ENCODE measurements at regions not wholly inside any gene's neighbourhood (a gene's known extent, or its start where the extent isn't known, plus 50 kb on each side); places are given as distances from the start of the nearest gene placed in this dataset.

DNA sequence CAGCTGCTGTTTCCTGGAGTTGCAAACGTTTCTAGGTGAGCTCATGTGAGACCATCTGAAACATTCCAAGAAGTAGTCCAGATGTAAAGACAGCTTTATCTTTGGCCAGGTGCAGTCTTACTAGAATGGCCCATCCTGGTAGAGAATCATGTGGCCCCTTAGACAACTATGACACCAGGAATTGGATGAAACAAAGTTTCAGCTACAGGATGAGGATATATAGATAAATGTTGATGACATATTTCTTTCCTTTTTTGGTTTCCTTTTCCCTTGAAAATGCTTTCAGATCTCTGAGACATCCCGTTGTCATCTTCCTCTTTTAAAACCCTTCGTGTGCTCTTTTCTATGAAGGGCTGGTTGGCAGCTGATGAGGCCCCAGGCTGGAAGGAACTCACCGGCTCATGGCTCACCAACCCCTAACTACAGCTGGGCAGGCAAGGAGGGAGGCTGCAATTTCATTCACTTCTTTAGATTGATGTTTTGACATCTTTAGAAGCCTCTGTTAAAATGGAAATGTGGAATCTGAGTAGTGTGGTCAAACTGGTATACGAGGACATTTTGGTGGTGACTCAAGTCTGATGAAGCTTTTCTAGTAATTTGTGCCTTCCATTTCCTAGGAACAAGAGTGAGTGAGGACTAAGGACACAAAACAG lies 167.9 kb upstream of the TNFAIP3 start:
- Mint-ChIP-seq H3K4me3 (peak overlapping the region; percentile 67), H3K9me3 (no peaks in the 10 kb centered on the region), H3K4me1 (ENCODE audit: low read depth) (peaks cover 45% of the 10 kb centered on the region), H3K27me3 (ENCODE audit: low read depth) (no peaks in the 10 kb centered on the region), H3K27ac (peak overlapping the region; percentile 98), H3K36me3 (ENCODE audit: low read depth) (peaks cover 9% of the 10 kb centered on the region)

DNA sequence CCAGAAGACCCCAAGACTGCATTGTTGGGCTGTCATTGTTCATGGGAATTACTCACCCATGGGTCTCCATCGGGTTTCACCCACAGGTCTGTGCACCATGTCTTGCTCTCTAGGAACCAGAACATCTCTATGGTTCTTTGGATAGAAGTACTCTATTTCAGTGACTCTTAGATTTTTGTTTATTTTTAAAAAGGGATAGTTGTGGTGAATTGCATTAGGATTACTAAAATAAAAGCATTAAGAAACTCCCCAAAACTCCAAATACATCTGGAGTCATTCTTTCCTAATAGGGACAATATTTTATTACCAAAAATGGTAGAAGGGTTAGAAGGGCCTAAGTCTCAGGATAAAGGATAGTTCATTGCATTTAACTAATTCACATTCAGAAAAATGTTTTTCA lies 166.9 kb upstream of the TNFAIP3 start:
- H3K36me3 Mint-ChIP-seq (ENCODE audit: low read depth), result peaks cover 9% of the 10 kb centered on the region
- no peak overlapping the region for H3K27ac Mint-ChIP-seq
- peaks cover 49% of the 10 kb centered on the region for H3K4me1 Mint-ChIP-seq (ENCODE audit: low read depth)
- no peaks in the 10 kb centered on the region for H3K27me3 Mint-ChIP-seq (ENCODE audit: low read depth)
- H3K9me3 Mint-ChIP-seq, result no peaks in the 10 kb centered on the region
- no peak overlapping the region for H3K4me3 Mint-ChIP-seq

DNA sequence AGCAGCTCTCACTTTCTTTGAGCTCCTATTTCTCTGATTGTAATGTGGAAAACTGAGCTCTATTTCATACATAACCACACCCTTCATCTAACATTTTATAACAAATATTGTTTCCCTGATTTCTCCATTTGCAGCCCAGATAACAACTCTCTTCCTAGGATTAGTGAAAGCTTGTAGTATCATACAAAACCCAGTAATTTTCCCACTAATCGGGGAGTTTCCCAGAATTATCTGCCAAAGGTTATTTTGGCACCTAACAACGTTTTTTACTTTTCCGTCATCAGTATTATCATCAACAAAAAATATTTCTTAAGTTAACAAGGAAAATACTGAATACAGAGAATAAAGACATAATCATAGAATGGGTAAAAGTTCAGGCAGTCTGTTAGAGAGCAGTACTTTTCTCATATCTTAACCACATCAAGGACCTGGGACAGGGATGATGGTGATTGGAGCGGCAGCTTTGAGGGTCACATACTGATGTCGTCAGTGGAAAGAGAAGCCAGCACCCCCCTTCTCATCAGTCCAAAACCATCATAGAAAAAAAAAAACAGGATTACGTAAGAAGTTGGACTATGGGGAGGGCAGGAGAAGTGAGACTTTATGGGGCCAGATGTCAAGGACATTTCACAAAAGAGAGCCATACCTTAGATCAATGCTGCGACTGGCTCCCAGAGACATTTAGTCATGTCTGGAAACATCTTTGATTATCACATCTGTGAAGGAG lies 166.1 kb upstream of the TNFAIP3 start:
- Mint-ChIP-seq H3K4me3 (no peak overlapping the region), H3K9me3 (no peaks in the 10 kb centered on the region), H3K27ac (no peak overlapping the region), H3K36me3 (ENCODE audit: low read depth) (peaks cover 7% of the 10 kb centered on the region), H3K4me1 (ENCODE audit: low read depth) (peaks cover 50% of the 10 kb centered on the region), H3K27me3 (ENCODE audit: low read depth) (no peaks in the 10 kb centered on the region)

DNA sequence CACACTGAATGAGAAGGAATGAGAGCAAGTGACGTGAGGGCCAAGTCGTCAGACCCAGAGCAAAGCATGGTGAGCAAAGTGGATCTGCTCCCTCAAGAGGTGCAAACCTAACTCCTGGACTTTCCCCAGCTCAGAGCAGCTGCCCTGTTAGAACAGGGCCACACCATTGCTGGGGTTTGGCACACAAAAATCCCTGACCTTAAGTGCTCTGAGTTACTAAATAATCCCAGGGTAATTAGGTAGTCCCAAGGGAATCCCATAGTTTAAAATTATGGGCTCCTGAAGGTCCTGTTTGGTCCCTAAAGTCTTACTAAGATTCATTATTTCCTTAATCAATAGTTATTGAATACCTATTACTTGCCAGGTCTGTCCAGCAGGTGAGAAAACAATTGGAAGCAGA lies 165.1 kb upstream of the TNFAIP3 start:
- Mint-ChIP-seq H3K27me3 (ENCODE audit: low read depth) (no peaks in the 10 kb centered on the region), H3K4me3 (no peak overlapping the region), H3K36me3 (ENCODE audit: low read depth) (peaks cover 4% of the 10 kb centered on the region), H3K27ac (no peak overlapping the region), H3K4me1 (ENCODE audit: low read depth) (peaks cover 58% of the 10 kb centered on the region), H3K9me3 (no peaks in the 10 kb centered on the region)

DNA sequence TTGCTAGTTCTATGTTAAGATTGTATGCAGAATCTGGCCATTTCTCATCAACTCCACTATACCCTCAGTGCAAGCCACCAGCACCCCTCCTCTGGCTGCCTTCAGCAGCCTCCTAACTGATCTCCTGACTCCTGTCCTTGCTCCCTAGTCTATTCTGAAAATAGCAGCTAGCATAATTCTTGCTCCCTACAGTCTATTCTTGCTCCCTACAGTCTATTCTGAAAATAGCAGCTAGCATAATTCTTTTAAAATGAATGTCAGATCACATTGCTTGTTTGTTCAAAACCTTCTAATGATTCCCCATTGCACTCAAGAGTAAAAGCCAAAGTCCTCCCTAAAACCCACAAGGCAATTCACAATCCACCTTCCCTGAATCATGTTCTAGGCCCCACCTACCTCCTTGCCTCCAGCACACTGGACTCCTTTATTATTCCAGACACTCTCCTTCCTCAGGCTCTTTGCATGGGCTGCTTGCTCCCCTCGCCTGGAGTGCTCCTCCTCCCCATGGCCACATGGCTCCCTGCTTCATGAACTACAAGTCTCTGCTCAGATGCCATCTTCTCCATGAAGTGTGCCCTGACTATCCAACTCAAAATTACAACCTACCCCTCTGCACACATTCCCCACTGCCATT lies 164.2 kb upstream of the TNFAIP3 start:
- H3K9me3 Mint-ChIP-seq, result no peaks in the 10 kb centered on the region
- no peak overlapping the region for H3K27ac Mint-ChIP-seq
- peaks cover 4% of the 10 kb centered on the region for H3K36me3 Mint-ChIP-seq (ENCODE audit: low read depth)
- no peaks in the 10 kb centered on the region for H3K27me3 Mint-ChIP-seq (ENCODE audit: low read depth)
- H3K4me3 Mint-ChIP-seq, result no peak overlapping the region
- peaks cover 57% of the 10 kb centered on the region for H3K4me1 Mint-ChIP-seq (ENCODE audit: low read depth)

DNA sequence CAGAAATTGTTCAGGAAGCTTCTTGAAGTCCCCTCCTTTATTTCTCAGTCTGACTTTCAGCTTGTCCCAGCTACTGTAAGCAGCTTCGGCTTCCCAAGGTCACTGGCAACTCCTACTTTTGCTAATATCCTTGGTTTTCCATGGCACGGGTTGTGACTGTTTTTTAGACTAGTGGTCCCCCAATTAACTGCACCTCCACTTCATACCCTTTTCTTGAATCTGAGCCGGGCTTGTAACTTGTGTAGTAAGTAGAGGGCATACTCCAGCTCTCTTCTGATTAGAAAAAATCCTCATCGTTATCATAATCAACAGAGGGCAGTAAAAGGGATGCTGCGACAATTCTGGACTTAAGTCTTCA lies 162.3 kb upstream of the TNFAIP3 start:
- Mint-ChIP-seq H3K36me3 (ENCODE audit: low read depth) (peaks cover 7% of the 10 kb centered on the region), H3K27ac (no peak overlapping the region), H3K9me3 (no peaks in the 10 kb centered on the region), H3K4me1 (ENCODE audit: low read depth) (peaks cover 57% of the 10 kb centered on the region), H3K27me3 (ENCODE audit: low read depth) (no peaks in the 10 kb centered on the region), H3K4me3 (no peak overlapping the region)

DNA sequence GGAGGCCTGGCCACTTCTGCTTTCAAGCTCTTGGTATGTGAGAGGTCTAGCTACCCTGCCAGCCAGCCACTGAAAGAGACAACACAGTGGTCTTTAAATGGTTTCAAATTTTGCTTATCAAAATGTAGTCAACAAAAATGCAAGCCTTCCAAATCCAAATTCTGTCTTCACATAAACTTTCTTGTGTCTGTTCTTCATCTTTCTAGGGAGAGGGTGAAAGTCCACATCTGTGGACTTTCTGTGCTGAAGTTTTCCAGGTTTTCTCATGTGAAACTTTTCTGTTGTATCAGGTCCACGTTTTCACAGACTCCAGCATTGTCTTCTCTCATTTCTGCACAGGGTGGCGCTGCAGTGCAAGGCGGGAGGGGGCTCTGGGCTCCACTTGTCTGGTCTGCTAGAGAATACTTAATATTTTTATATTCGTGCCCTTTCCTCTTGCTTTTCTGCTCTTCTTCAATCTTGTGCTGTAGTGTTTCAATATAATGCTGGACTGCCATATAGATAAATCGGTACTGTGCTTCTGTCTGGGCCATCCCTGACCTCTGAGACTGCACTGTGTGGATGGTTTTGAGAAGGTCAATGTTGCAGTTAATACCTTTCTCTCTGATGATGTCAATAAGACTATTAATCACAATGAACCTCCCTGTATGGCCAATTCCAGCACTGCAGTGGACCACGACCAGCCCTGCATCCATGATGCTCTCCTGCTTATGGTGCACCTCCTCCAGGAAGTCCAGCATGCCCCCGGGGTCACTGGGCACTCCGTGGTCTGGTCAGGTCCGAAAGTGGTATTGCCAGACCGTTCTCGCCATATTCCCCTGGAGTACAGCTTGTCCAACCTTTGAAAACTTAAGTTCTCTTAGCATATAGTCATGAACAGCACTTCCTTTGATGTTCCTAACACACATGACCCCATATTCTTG lies 161.6 kb upstream of the TNFAIP3 start:
- H3K9me3 Mint-ChIP-seq, result peaks cover 3% of the 10 kb centered on the region
- H3K4me3 Mint-ChIP-seq, result peak overlapping the region; percentile 2
- H3K36me3 Mint-ChIP-seq (ENCODE audit: low read depth), result peaks cover 9% of the 10 kb centered on the region
- peak overlapping the region; percentile 98 for H3K27ac Mint-ChIP-seq
- no peaks in the 10 kb centered on the region for H3K27me3 Mint-ChIP-seq (ENCODE audit: low read depth)
- peaks cover 59% of the 10 kb centered on the region for H3K4me1 Mint-ChIP-seq (ENCODE audit: low read depth)

DNA sequence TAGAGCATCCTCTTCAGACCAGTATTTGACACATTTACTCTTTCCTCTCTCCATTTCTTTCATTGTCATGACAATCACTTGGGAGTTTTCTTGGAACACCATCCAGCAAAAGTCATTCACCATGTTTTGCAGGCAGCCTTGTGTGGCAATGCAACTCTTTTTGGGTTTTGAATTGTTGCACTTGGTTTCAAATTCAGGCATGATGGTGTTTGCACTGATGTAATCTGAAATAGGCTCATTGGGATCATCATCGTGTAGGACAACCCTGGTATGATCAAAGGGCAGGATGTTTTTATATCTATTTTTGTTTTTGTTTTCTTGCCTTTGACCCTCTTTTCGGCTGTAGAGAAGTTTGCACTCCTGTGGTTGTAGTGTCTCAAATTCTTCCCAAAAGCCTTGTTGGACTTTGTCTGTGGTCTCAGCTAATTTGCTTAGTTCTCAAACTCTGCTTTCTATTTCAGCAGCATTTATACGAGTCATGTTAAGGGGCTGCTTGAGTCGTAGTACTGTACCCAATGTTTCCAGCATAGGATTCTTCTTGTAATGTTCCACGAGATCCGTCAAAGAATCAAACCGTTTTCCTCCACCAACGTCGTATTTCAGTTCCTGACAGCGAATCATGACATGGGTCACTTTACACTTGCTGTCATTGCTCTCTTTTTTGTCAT lies 160.8 kb upstream of the TNFAIP3 start:
- Mint-ChIP-seq H3K27me3 (ENCODE audit: low read depth) (no peaks in the 10 kb centered on the region), H3K4me1 (ENCODE audit: low read depth) (peaks cover 61% of the 10 kb centered on the region), H3K27ac (peak overlapping the region; percentile 98), H3K4me3 (peak overlapping the region; percentile 2), H3K36me3 (ENCODE audit: low read depth) (peaks cover 10% of the 10 kb centered on the region), H3K9me3 (peaks cover 4% of the 10 kb centered on the region)

DNA sequence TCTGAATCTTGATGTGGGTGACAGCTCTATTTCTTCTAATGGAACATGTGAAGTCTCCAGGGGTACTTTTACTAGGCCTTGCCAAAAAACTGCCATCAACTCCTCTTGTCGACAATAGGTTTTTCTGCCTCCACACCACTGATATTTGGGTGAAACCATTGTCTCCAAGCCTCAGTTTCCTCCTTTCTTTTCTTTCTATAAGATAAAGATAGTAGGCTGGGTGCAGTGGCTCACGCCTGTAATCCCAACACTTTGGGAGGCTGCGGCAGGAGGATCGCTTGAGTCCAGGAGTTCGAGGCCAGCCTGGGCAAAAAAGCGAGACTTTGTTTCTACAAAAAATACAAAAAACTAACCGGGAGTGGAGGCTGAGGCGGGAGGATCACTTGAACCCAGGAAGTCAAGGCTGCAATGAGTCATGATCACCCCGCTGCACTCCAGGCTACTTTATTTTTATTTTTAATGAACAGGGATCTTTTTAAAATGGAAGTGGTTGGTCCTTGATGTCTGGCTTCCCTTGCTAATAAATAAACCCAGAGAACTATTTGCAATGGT lies 159.9 kb upstream of the TNFAIP3 start:
- Mint-ChIP-seq H3K4me1 (ENCODE audit: low read depth) (peaks cover 63% of the 10 kb centered on the region), H3K27ac (peak overlapping the region; percentile 98), H3K4me3 (peak overlapping the region; percentile 68), H3K36me3 (ENCODE audit: low read depth) (peaks cover 14% of the 10 kb centered on the region), H3K27me3 (ENCODE audit: low read depth) (no peaks in the 10 kb centered on the region), H3K9me3 (peaks cover 10% of the 10 kb centered on the region)

DNA sequence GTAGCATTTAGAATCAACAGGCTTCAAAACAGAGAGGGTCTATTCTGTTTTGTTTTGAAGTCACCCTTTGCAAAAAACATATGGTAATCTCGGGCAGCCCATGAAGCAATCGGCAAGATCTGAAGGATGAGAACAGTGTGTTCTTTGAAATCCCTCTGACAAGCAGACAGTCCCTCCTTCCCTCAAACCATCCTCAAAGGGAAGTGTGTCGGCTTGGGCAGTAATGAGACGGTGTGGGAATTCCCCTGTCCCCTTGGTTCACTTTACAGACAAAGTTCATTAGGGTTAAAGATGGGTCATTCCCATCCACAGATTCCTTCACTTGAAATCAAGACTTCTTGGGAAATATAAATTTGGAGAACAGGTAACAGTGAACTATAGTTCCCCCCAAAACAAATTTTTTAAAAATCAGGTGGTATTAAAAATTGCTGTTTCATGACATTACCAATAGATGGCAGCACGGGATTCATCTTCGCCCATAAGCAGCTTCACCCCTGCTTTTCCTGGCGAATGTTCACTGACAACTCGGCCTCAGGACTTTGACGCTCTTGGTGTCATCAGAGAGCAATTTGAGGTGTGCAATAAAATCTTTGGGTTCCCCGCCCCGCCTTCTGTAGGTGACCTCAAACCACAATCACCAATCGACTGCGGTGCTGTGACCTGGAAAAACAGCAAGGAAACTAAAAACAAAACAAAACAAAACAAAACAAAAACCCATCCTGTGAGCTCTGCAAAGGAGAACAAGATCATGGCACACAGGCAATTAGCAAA lies 159.3 kb upstream of the TNFAIP3 start:
- peak overlapping the region; percentile 68 for H3K4me3 Mint-ChIP-seq

DNA sequence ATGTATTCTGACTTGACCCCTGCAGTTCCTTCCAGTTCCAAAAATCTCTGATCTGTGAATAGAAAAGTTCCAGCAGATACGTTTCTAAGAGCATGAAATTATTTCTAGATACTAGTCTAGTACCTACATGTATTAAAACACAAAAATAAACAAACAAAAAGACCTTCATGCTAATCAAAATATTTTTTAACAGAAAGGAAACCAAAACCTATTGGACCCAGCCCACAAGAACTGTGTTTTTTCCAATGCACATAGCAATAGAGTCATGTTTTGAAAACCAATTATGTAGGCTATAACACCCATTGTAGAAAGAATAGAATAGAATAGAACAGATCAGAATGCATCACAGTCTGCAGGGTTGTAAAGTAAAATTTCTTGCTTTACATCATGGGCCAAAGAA lies 158.6 kb upstream of the TNFAIP3 start:
- Mint-ChIP-seq H3K9me3 (peaks cover 10% of the 10 kb centered on the region), H3K27ac (peak overlapping the region; percentile 98), H3K36me3 (ENCODE audit: low read depth) (peaks cover 14% of the 10 kb centered on the region), H3K4me1 (ENCODE audit: low read depth) (peaks cover 64% of the 10 kb centered on the region), H3K27me3 (ENCODE audit: low read depth) (no peaks in the 10 kb centered on the region), H3K4me3 (peak overlapping the region; percentile 68)

More for the DNA sequence above, 159.3 kb upstream of the TNFAIP3 start:
- H3K4me1 Mint-ChIP-seq (ENCODE audit: low read depth), result peaks cover 67% of the 10 kb centered on the region
- H3K27ac Mint-ChIP-seq, result peak overlapping the region; percentile 98
- peaks cover 10% of the 10 kb centered on the region for H3K9me3 Mint-ChIP-seq
- peaks cover 14% of the 10 kb centered on the region for H3K36me3 Mint-ChIP-seq (ENCODE audit: low read depth)
- H3K27me3 Mint-ChIP-seq (ENCODE audit: low read depth), result no peaks in the 10 kb centered on the region

DNA sequence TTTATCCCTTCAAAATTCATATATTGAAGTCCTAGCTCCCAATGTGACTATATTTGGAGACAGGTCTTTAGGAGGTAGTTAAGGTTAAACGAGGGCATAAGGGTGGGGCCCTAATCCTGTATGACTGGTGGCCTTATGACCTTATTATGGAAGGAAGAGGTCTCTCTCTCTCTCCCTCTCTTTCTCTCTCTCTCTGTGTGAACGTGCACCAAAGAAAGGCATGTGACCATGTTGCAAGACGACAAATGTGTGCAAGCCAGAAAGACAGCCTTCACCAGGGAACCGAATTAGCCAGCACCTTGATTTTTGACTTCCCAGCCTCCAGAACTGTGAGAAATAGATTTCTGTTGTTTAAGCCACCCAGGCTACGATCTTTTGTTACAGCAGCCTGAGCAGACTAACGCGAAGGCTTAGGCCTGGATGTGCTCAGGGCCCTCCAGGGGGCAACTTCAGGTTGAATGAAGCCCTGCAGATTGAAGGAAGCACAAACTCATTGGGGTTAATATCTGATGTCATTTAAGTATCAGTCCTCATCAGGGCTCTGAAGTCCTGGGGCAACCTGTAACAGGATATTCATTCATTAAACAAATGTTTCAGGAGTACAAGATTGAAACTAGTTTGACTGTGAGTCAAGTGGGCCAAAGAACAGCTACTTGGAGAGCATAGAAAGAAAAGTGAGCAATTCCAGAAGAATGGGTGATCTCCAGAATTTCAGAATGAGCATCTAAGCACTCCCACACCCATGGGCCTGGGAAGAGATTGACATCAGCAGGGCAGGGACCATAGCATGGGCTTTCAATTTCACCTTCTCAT lies 157.4 kb upstream of the TNFAIP3 start:
- Mint-ChIP-seq H3K27ac (peak overlapping the region; percentile 47), H3K4me3 (no peak overlapping the region), H3K9me3 (peaks cover 17% of the 10 kb centered on the region), H3K4me1 (ENCODE audit: low read depth) (peaks cover 73% of the 10 kb centered on the region), H3K27me3 (ENCODE audit: low read depth) (no peaks in the 10 kb centered on the region), H3K36me3 (ENCODE audit: low read depth) (peaks cover 22% of the 10 kb centered on the region)
